ENCODE measurements at regions not wholly inside any gene's neighbourhood (a gene's known extent, or its start where the extent isn't known, plus 50 kb on each side); places are given as distances from the start of the nearest gene placed in this dataset.

GRCh38 chr3:30286811-30287210, 319.6 kb upstream of the TGFBR2 start:
- peak overlapping the region; percentile 56 for H3K27ac ChIP-seq (ENCODE audit: control insufficient read depth, insufficient read depth, low read length)
- H3K4me1 ChIP-seq (ENCODE audit: control insufficient read depth, extremely low read depth, insufficient read depth, low read length): peaks cover 41% of the 10 kb centered on the region
- H3K79me2 ChIP-seq (ENCODE audit: control insufficient read depth, insufficient read depth, low read length): no peaks in the 10 kb centered on the region
- no peaks in the 10 kb centered on the region for H3K9me1 ChIP-seq (ENCODE audit: control insufficient read depth, extremely low read depth, insufficient read depth, low read length)
- H4K20me1 ChIP-seq (ENCODE audit: control insufficient read depth, extremely low read depth, insufficient read depth, low read length): no peaks in the 10 kb centered on the region
- H3K36me3 ChIP-seq (ENCODE audit: control insufficient read depth in 2 of 2, extremely low read depth in 1 of 2, insufficient read depth in 2 of 2, low read length in 2 of 2): no peaks in the 10 kb centered on the region
- H3K9ac ChIP-seq (ENCODE audit: control insufficient read depth, extremely low read depth, insufficient read depth, low read length): no peak overlapping the region
- no peak overlapping the region for H3K4me3 ChIP-seq (ENCODE audit: control insufficient read depth in 2 of 3, extremely low read depth in 1 of 3, insufficient read depth in 2 of 3, low read depth in 1 of 3, low read length in 3 of 3)
- no peaks in the 10 kb centered on the region for H3K27me3 ChIP-seq (ENCODE audit: control insufficient read depth, extremely low read depth, insufficient read depth, low read length)
- dilution Hi-C loops (cut with MboI; ENCODE audit: extremely low pct_ligation_motif_present, low sequenced_read_pairs): no loop called here
- H3K9me3 ChIP-seq (ENCODE audit: control insufficient read depth, low read depth, low read length): no peaks in the 10 kb centered on the region
- peak overlapping the region; percentile 34 for H2AFZ ChIP-seq (ENCODE audit: control insufficient read depth, low read length)
- FAIRE-seq (peak; percentile 13), DNase-seq (ENCODE audit: low read depth, low spot score) (no peak)
- no peak for TF ChIP-seq EZH2 (IDR thresholded peaks at IDR 0.05; ENCODE audit: low read length)
- TF ChIP-seq CTCF (optimal IDR thresholded peaks at IDR 0.05 in 1 of 3, IDR thresholded peaks at IDR 0.05 in 1 of 3, conservative IDR thresholded peaks at IDR 0.05 in 1 of 3; ENCODE audit: extremely low read depth in 1 of 3, insufficient read depth in 2 of 3, low read length in 3 of 3): no peak
- H3K4me2 ChIP-seq (ENCODE audit: control insufficient read depth, extremely low read depth, insufficient read depth, low read depth, low read length): peak overlapping the region; percentile 67

GRCh38 chr3:30288830-30289229, 317.6 kb upstream of the TGFBR2 start:
- no peak overlapping the region for H3K27ac ChIP-seq (ENCODE audit: control insufficient read depth, insufficient read depth, low read length)
- DNase-seq (ENCODE audit: low read depth, low spot score) (no peak), FAIRE-seq (no peak)
- no peak overlapping the region for H3K9ac ChIP-seq (ENCODE audit: control insufficient read depth, extremely low read depth, insufficient read depth, low read length)
- H3K79me2 ChIP-seq (ENCODE audit: control insufficient read depth, insufficient read depth, low read length): no peaks in the 10 kb centered on the region
- no peaks in the 10 kb centered on the region for H4K20me1 ChIP-seq (ENCODE audit: control insufficient read depth, extremely low read depth, insufficient read depth, low read length)
- H3K9me3 ChIP-seq (ENCODE audit: control insufficient read depth, low read depth, low read length): no peaks in the 10 kb centered on the region
- TF ChIP-seq EZH2 (IDR thresholded peaks at IDR 0.05; ENCODE audit: low read length) (no peak), CTCF (optimal IDR thresholded peaks at IDR 0.05 in 1 of 3, IDR thresholded peaks at IDR 0.05 in 1 of 3, conservative IDR thresholded peaks at IDR 0.05 in 1 of 3; ENCODE audit: extremely low read depth in 1 of 3, insufficient read depth in 2 of 3, low read length in 3 of 3) (no peak)
- no peaks in the 10 kb centered on the region for H3K36me3 ChIP-seq (ENCODE audit: control insufficient read depth in 2 of 2, extremely low read depth in 1 of 2, insufficient read depth in 2 of 2, low read length in 2 of 2)
- H3K27me3 ChIP-seq (ENCODE audit: control insufficient read depth, extremely low read depth, insufficient read depth, low read length): no peaks in the 10 kb centered on the region
- H3K4me1 ChIP-seq (ENCODE audit: control insufficient read depth, extremely low read depth, insufficient read depth, low read length): peaks cover 39% of the 10 kb centered on the region
- H2AFZ ChIP-seq (ENCODE audit: control insufficient read depth, low read length): peak overlapping the region; percentile 47
- H3K4me3 ChIP-seq (ENCODE audit: control insufficient read depth in 2 of 3, extremely low read depth in 1 of 3, insufficient read depth in 2 of 3, low read depth in 1 of 3, low read length in 3 of 3): no peak overlapping the region
- no peak overlapping the region for H3K4me2 ChIP-seq (ENCODE audit: control insufficient read depth, extremely low read depth, insufficient read depth, low read depth, low read length)
- dilution Hi-C loops (cut with MboI; ENCODE audit: extremely low pct_ligation_motif_present, low sequenced_read_pairs): no loop called here
- no peaks in the 10 kb centered on the region for H3K9me1 ChIP-seq (ENCODE audit: control insufficient read depth, extremely low read depth, insufficient read depth, low read length)
